ENCODE measurements at regions not wholly inside any gene's neighbourhood (a gene's known extent, or its start where the extent isn't known, plus 50 kb on each side); places are given as distances from the start of the nearest gene placed in this dataset.

- CTCF ChIA-PET (ENCODE audit: low intra/inter-chr PET ratio): no interaction called here
- H3K9me1 ChIP-seq (ENCODE audit: control insufficient read depth, insufficient read depth, low read length): no peaks in the 10 kb centered on the region
- H3K4me3 ChIP-seq: no peak overlapping the region
- intact Hi-C loops (cut with micrococcal nuclease) (no loop called here), in situ Hi-C loops (cut with MboI) (no loop called here)
- H3K27ac ChIP-seq (ENCODE audit: extremely low read depth, low read depth, low read length): no peak overlapping the region
- H3K79me2 ChIP-seq (ENCODE audit: control insufficient read depth, insufficient read depth, low read length): no peaks in the 10 kb centered on the region
- no peaks in the 10 kb centered on the region for H4K20me1 ChIP-seq (replicated peaks; ENCODE audit: control insufficient read depth, insufficient read depth, low read length)
- H2AFZ ChIP-seq (ENCODE audit: low read depth, low read length): no peak overlapping the region
- DNase-seq (ENCODE audit: extremely low read depth in 1 of 4, low spot score in 3 of 4) (no peak), FAIRE-seq (no peak), ATAC-seq (no peak)
- H3K4me1 ChIP-seq (replicated peaks in 1 of 2; ENCODE audit: control insufficient read depth in 2 of 2, insufficient read depth in 2 of 2, low read length in 2 of 2): no peaks in the 10 kb centered on the region
- no peak overlapping the region for H3K9ac ChIP-seq (ENCODE audit: insufficient read depth in 1 of 2, low read depth in 2 of 2, low read length in 2 of 2)
- POLR2A ChIA-PET: no interaction called here
- TF ChIP-seq HIVEP1 (CRISPR knock-in tag; IDR thresholded peaks at IDR 0.05) (no peak), USF1 (CRISPR knock-in tag; IDR thresholded peaks at IDR 0.05) (no peak), FOXJ3 (CRISPR knock-in tag; IDR thresholded peaks at IDR 0.05) (no peak), TCFL5 (CRISPR knock-in tag; conservative IDR thresholded peaks at IDR 0.05) (no peak)
- BruUV-seq (replicated peaks): no TSS peak
- no peak overlapping the region for H3K4me2 ChIP-seq (ENCODE audit: insufficient read depth, low read length)
- WGBS (ENCODE audit: insufficient coverage, low coverage, missing lambda C conversion rate): 0% methylated on average over 3 of the region's 3 CpGs
- no peaks in the 10 kb centered on the region for H3K27me3 ChIP-seq (ENCODE audit: control insufficient read depth in 2 of 2, insufficient read depth in 2 of 2, low read length in 2 of 2)
- H3K36me3 ChIP-seq (ENCODE audit: control insufficient read depth, insufficient read depth, low read length): no peaks in the 10 kb centered on the region
- no peaks in the 10 kb centered on the region for H3K9me3 ChIP-seq (replicated peaks; ENCODE audit: control insufficient read depth, insufficient read depth, low read depth, low read length)
Observed at GRCh38 chr2:199118673-199119112, 339.0 kb downstream of the SATB2 start.

- Histone ChIP-seq H3K9me1 (ENCODE audit: control insufficient read depth, insufficient read depth, low read length) (no peaks in the 10 kb centered on the region), H3K36me3 (ENCODE audit: control insufficient read depth, insufficient read depth, low read length) (no peaks in the 10 kb centered on the region), H3K4me1 (replicated peaks in 1 of 2; ENCODE audit: control insufficient read depth in 2 of 2, insufficient read depth in 2 of 2, low read length in 2 of 2) (no peaks in the 10 kb centered on the region), H3K9me3 (replicated peaks; ENCODE audit: control insufficient read depth, insufficient read depth, low read depth, low read length) (no peaks in the 10 kb centered on the region), H3K9ac (ENCODE audit: insufficient read depth in 1 of 2, low read depth in 2 of 2, low read length in 2 of 2) (no peak overlapping the region), H3K27ac (ENCODE audit: extremely low read depth, low read depth, low read length) (no peak overlapping the region), H3K4me2 (ENCODE audit: insufficient read depth, low read length) (no peak overlapping the region), H4K20me1 (replicated peaks; ENCODE audit: control insufficient read depth, insufficient read depth, low read length) (no peaks in the 10 kb centered on the region), H2AFZ (ENCODE audit: low read depth, low read length) (no peak overlapping the region), H3K4me3 (no peak overlapping the region), H3K27me3 (ENCODE audit: control insufficient read depth in 2 of 2, insufficient read depth in 2 of 2, low read length in 2 of 2) (no peaks in the 10 kb centered on the region), H3K79me2 (ENCODE audit: control insufficient read depth, insufficient read depth, low read length) (no peaks in the 10 kb centered on the region)
- DNase-seq (ENCODE audit: extremely low read depth in 1 of 4, low spot score in 3 of 4) (no peak), FAIRE-seq (no peak), ATAC-seq (no peak)
- POLR2A ChIA-PET: interaction anchor here (0.7 kb wide), 1 partner anchor 114 kb away, joined by 3 read pairs; no protein-coding TSS in a partner anchor
- in situ Hi-C loops (cut with MboI): no loop called here
- no peak for TF ChIP-seq FOXM1 (IDR thresholded peaks at IDR 0.05; ENCODE audit: low read depth)
- no peak for TF ChIP-seq FOXM1 (CRISPR knock-in tag; IDR thresholded peaks at IDR 0.05; ENCODE audit: low read depth)
- no peak for TF ChIP-seq NR4A1 (CRISPR knock-in tag; IDR thresholded peaks at IDR 0.05)
- no peak for TF ChIP-seq NR4A1 (tag; IDR thresholded peaks at IDR 0.05)
- no peak for TF ChIP-seq RNF2 (IDR thresholded peaks at IDR 0.05)
- WGBS (ENCODE audit: insufficient coverage, low coverage, missing lambda C conversion rate): 10% methylated on average over 2 of the region's 2 CpGs
- intact Hi-C loops (cut with micrococcal nuclease): no loop called here
- CTCF ChIA-PET (ENCODE audit: low intra/inter-chr PET ratio): no interaction called here
- no TSS peak for BruUV-seq (replicated peaks)
Observed at GRCh38 chr2:199115169-199115568, 342.6 kb downstream of the SATB2 start.
